K562 (cell line): ENCODE measurements at regions not wholly inside any gene's neighbourhood (a gene's known extent, or its start where the extent isn't known, plus 50 kb on each side); places are given as distances from the start of the nearest gene placed in this dataset.

Experiments used
- ATAC-seq: fragments of 200-7000 bp; cut with Tn5 transposase; 3 replicates; pipeline ENCODE4 v1.9.1; 2020; ENCODE audit warnings: moderate library complexity
- BruUV-seq: library from RNA; stranded (reverse); fragments of 400-500 nt; replicated peaks from 2 replicates; lab custom pipeline; 2021; lab: Mats Ljungman, UMichigan
- CTCF ChIA-PET: fragments of 300-600 bp; formaldehyde crosslinking; extraction: SDS; loops from one replicate; lab custom pipeline; 2021; ENCODE audit warnings: low intra/inter-chr PET ratio; lab: Yijun Ruan, JAX
- POLR2A ChIA-PET: fragments of 300-600, 350-650 bp; sonication (Branson Sonifier 250); formaldehyde crosslinking; extraction: SDS; loops from one replicate; lab custom pipeline; 2021; ENCODE audit warnings: antibody characterized with exemption, inconsistent platforms; lab: Yijun Ruan, JAX
- DNase-seq, 4 experiments: peaks; one replicate each; pipeline versions ENCODE4 v3.0.0 to v3.0.0-alpha.2; 2011 to 2018; ENCODE audit warnings: low spot score in 3 of 4, mixed read lengths in 3 of 4; ENCODE audit errors: extremely low read depth in 1 of 4
- FAIRE-seq: peaks from 2 replicates; lab custom pipeline; 2011; peaks lifted over from hg19 to GRCh38; lab: Jason Lieb, UNC
- H2AFZ ChIP-seq: 2 replicates; pipeline ENCODE4 v1.6.0; 2011; ENCODE audit warnings: low read depth, low read length, control low read depth, inconsistent platforms
- H3K27ac ChIP-seq: fragments of 200-600 bp; 3 replicates; pipeline ENCODE4 v1.8.0; 2011; ENCODE audit warnings: low read depth, mild to moderate bottlenecking, control low read depth, inconsistent platforms, low read length, moderate library complexity, mixed read lengths; ENCODE audit errors: extremely low read depth
- H3K27me3 ChIP-seq, 2 experiments: fragments of 300-600 bp in 1 of 2; 2 replicates in 1 of 2; 3 replicates in 1 of 2; pipeline versions ENCODE4 v1.6.0 to v1.8.0; 2011; ENCODE audit warnings: inconsistent platforms in 2 of 2, low read length in 2 of 2, mild to moderate bottlenecking in 1 of 2, mixed read lengths in 1 of 2, moderate library complexity in 1 of 2; ENCODE audit not compliant: control insufficient read depth in 2 of 2, insufficient read depth in 2 of 2
- H3K36me3 ChIP-seq: fragments of 300-600 bp; 3 replicates; pipeline ENCODE4 v1.8.0; 2011; ENCODE audit warnings: mild to moderate bottlenecking, low read length, inconsistent platforms; ENCODE audit not compliant: control insufficient read depth, insufficient read depth
- H3K4me1 ChIP-seq, 2 experiments: fragments of 200-600 bp in 1 of 2; replicated peaks in 1 of 2; 2 replicates in 1 of 2; 3 replicates in 1 of 2; pipeline versions ENCODE4 v1.5.1 to v1.8.0; 2011; ENCODE audit warnings: inconsistent platforms in 2 of 2, low read length in 2 of 2, mild to moderate bottlenecking in 1 of 2, mixed read lengths in 1 of 2, moderate library complexity in 1 of 2; ENCODE audit not compliant: control insufficient read depth in 2 of 2, insufficient read depth in 2 of 2
- H3K4me2 ChIP-seq: 2 replicates; pipeline ENCODE4 v1.6.1; 2011; ENCODE audit warnings: low read length, control low read depth, inconsistent platforms, mixed read lengths; ENCODE audit not compliant: insufficient read depth
- H3K4me3 ChIP-seq: fragments of 200-600 bp; sonication (generic), shearing (Covaris generic); 2 replicates; pipeline ENCODE4 v1.5.1; 2016; ENCODE audit warnings: control low read depth, inconsistent platforms
- H3K79me2 ChIP-seq: fragments of 200-600 bp; 3 replicates; pipeline ENCODE4 v1.8.0; 2011; ENCODE audit warnings: low read length, inconsistent platforms; ENCODE audit not compliant: control insufficient read depth, insufficient read depth
- H3K9ac ChIP-seq, 2 experiments: 2 replicates each; pipeline versions ENCODE4 v1.6.0 to v1.6.1; 2011; ENCODE audit warnings: low read depth in 2 of 2, low read length in 2 of 2, control low read depth in 1 of 2, inconsistent platforms in 1 of 2, mild to moderate bottlenecking in 1 of 2, mixed read lengths in 1 of 2; ENCODE audit not compliant: insufficient read depth in 1 of 2
- H3K9me1 ChIP-seq: one replicate; pipeline ENCODE4 v1.6.0; 2011; ENCODE audit warnings: inconsistent platforms, mild to moderate bottlenecking, low read length, moderate library complexity; ENCODE audit not compliant: control insufficient read depth, insufficient read depth
- H3K9me3 ChIP-seq: replicated peaks from 2 replicates; pipeline ENCODE4 v1.5.1; 2011; ENCODE audit warnings: low read depth, low read length, inconsistent platforms; ENCODE audit not compliant: control insufficient read depth, insufficient read depth
- H4K20me1 ChIP-seq: replicated peaks from 2 replicates; pipeline ENCODE4 v1.6.1; 2011; ENCODE audit warnings: low read length, inconsistent platforms, mixed read lengths; ENCODE audit not compliant: control insufficient read depth, insufficient read depth
- E2F8 ChIP-seq: fragments of 450-650 bp; IDR thresholded peaks from 2 replicates; pipeline ENCODE4 v1.7.1; 2018; ENCODE audit warnings: mild to moderate bottlenecking, low read depth; ENCODE audit not compliant: partially characterized antibody
- ETS1 ChIP-seq: conservative IDR thresholded peaks from 2 replicates; pipeline ENCODE4 v1.6.1; 2011; ENCODE audit warnings: low read depth, mild to moderate bottlenecking, low read length; ENCODE audit not compliant: control insufficient read depth
- HCFC1 ChIP-seq: IDR thresholded peaks from 2 replicates; pipeline ENCODE4 v1.6.1; 2012; ENCODE audit warnings: low read depth, low read length, improper control_type of control experiment
- HNRNPH1 ChIP-seq: fragments of 200-400 bp; formaldehyde crosslinking; optimal IDR thresholded peaks from 2 replicates; pipeline ENCODE3; 2017; ENCODE audit warnings: low read depth, mild to moderate bottlenecking, low read length, moderate library complexity
- KLF1 ChIP-seq: fragments of 450-650 bp; IDR thresholded peaks from 2 replicates; pipeline ENCODE4 v1.6.1; 2016; ENCODE audit warnings: missing genetic modification characterization, missing compliant biosample characterization
- LEF1 ChIP-seq: fragments of 450-650 bp; IDR thresholded peaks from 2 replicates; pipeline ENCODE4 v1.6.1; 2016; ENCODE audit warnings: mild to moderate bottlenecking
- NFIC ChIP-seq: fragments of 450-650 bp; IDR thresholded peaks from 2 replicates; pipeline ENCODE4 v1.6.1; 2017; ENCODE audit warnings: mild to moderate bottlenecking, inconsistent platforms
- PATZ1 ChIP-seq: fragments of 250-450 bp; sonication (Bioruptor Pico); IDR thresholded peaks from 2 replicates; pipeline ENCODE4 v1.5.0; 2020; ENCODE audit warnings: mild to moderate bottlenecking, borderline replicate concordance
- POLR2AphosphoS2 ChIP-seq: IDR thresholded peaks from 2 replicates; pipeline ENCODE4 v1.6.1; 2012; ENCODE audit warnings: low read length, improper control_type of control experiment
- PPARD ChIP-seq: fragments of 250-450 bp; sonication (Bioruptor Pico); IDR thresholded peaks from 2 replicates; pipeline ENCODE4 v1.8.0; 2022; ENCODE audit warnings: inconsistent platforms, mild to moderate bottlenecking, moderate library complexity
- RBM39 ChIP-seq: fragments of 200-400 bp; formaldehyde crosslinking; optimal IDR thresholded peaks from 2 replicates; pipeline ENCODE3; 2018; ENCODE audit warnings: low read depth, low read length
- SETDB1 ChIP-seq: IDR thresholded peaks from one replicate; pipeline ENCODE4 v1.6.1; 2012; ENCODE audit warnings: low read length, control low read depth, inconsistent platforms
- SIX5 ChIP-seq, 2 experiments: IDR thresholded peaks; 2 replicates each; pipeline ENCODE4 v1.6.1; 2011; ENCODE audit warnings: low read length in 2 of 2, borderline replicate concordance in 1 of 2, low read depth in 1 of 2, mild to moderate bottlenecking in 1 of 2, moderate library complexity in 1 of 2; ENCODE audit not compliant: insufficient read depth in 1 of 2
- SMARCE1 ChIP-seq: fragments of 450-650 bp; IDR thresholded peaks from 2 replicates; pipeline ENCODE4 v1.7.1; 2016; ENCODE audit warnings: mild to moderate bottlenecking
- SRSF9 ChIP-seq: fragments of 200-400 bp; formaldehyde crosslinking; IDR thresholded peaks from 2 replicates; pipeline ENCODE4 v1.6.1; 2017; ENCODE audit warnings: low read depth, low read length, borderline replicate concordance
- ZBTB17 ChIP-seq: fragments of 450-650 bp; formaldehyde crosslinking; IDR thresholded peaks from 2 replicates; pipeline ENCODE4 v1.4.0; 2020; ENCODE audit warnings: mild to moderate bottlenecking
- ZNF644 ChIP-seq: fragments of 200-800 bp; sonication (Bioruptor generic); IDR thresholded peaks from 2 replicates; pipeline ENCODE4 v1.6.1; 2016; ENCODE audit warnings: low read depth, missing genetic modification characterization, missing compliant biosample characterization
- WGBS: fragments of 100-300 bp; shearing (Covaris generic); methylation state at CpG from one replicate; pipeline ENCODE4 v1.1.6; 2016; ENCODE audit warnings: low coverage, mixed read lengths; ENCODE audit not compliant: insufficient coverage; ENCODE audit errors: missing lambda C conversion rate; 5-methylcytosine and 5-hydroxymethylcytosine counted together
- in situ Hi-C: fragments of 300-500 bp; cut with MboI; formaldehyde crosslinking; loops from 4 replicates; pipeline ENCODE4 v1.15.0; 2018; ENCODE audit warnings: inconsistent platforms, mixed read lengths
- intact Hi-C: fragments of 100-400 bp; cut with micrococcal nuclease; formaldehyde crosslinking; loops from 2 replicates; pipeline ENCODE4 v1.14.2; 2022

- H3K27me3 ChIP-seq, result no peaks in the 10 kb centered on the region; a peak in 2 of 5 replicates
- no peaks in the 10 kb centered on the region for H3K9me3 ChIP-seq
- H3K4me2 ChIP-seq, result no peak overlapping the region
- ChIA-PET CTCF (no interaction called here), POLR2A (no interaction called here)
- no peaks in the 10 kb centered on the region for H4K20me1 ChIP-seq
- H3K4me1 ChIP-seq, result no peaks in the 10 kb centered on the region
- 5% methylated on average over 3 of the region's 3 CpGs for whole genome bisulfite sequencing
- intact Hi-C loops (no loop called here), in situ Hi-C loops (no loop called here)
- H3K79me2 ChIP-seq, result no peaks in the 10 kb centered on the region
- H3K27ac ChIP-seq, result no peak overlapping the region
- H2AFZ ChIP-seq, result no peak overlapping the region
- no peak for ATAC-seq
- DNase-seq, result no peak
- BruUV-seq, result no TSS peak
- H3K36me3 ChIP-seq, result no peaks in the 10 kb centered on the region
- FAIRE-seq, result no peak
- H3K9ac ChIP-seq, result no peak overlapping the region
- no peak overlapping the region for H3K4me3 ChIP-seq
- no peaks in the 10 kb centered on the region for H3K9me1 ChIP-seq
- no peak for TF ChIP-seq ETS1
- no peak for TF ChIP-seq NFIC
- no peak for TF ChIP-seq SRSF9
- TF ChIP-seq E2F8, result no peak
- TF ChIP-seq SETDB1, result no peak
- no peak for TF ChIP-seq RBM39
- TF ChIP-seq KLF1, result no peak
- no peak for TF ChIP-seq ZBTB17
- TF ChIP-seq POLR2AphosphoS2, result no peak
- TF ChIP-seq HNRNPH1, result no peak
- no peak for TF ChIP-seq LEF1
- TF ChIP-seq HCFC1, result no peak
- TF ChIP-seq PATZ1 (CRISPR knock-in tag), result no peak
- TF ChIP-seq SMARCE1, result no peak
- no peak for TF ChIP-seq SIX5 (IDR thresholded peaks at IDR 0.05; ENCODE audit: borderline replicate concordance in 1 of 2, insufficient read depth in 1 of 2, low read depth in 1 of 2, low read length in 2 of 2)
- no peak for TF ChIP-seq ZNF644
- no peak for TF ChIP-seq PPARD (CRISPR knock-in tag)
- TF ChIP-seq, all 486 proteins: peak for 0
Measured at GRCh38 chr16:54407596-54407995, 121.0 kb upstream of the IRX3 start.
